Breast epithelium (tissue), 4 donors: ENCODE measurements at regions not wholly inside any gene's neighbourhood (a gene's known extent, or its start where the extent isn't known, plus 50 kb on each side); places are given as distances from the start of the nearest gene placed in this dataset.
A peak's percentile ranks its signal among the peaks of the same experiment; 100 is the strongest.

Source experiments
- DNase-seq, 2 donors: peaks; one replicate each; pipeline ENCODE4 v3.0.0-alpha.2; 2019; ENCODE audit warnings: low spot score in 2 of 2
- H3K27ac ChIP-seq, 2 donors: fragments of 200-600 bp; sonication (generic) in 1 of 2; one replicate each; pipeline ENCODE4 v1.5.1; 2016 to 2019; ENCODE audit warnings: mild to moderate bottlenecking in 1 of 2
- H3K27me3 ChIP-seq, 2 donors: fragments of 200-600 bp; sonication (generic) in 1 of 2; one replicate each; pipeline versions ENCODE4 v1.5.1 to v1.6.0; 2017 to 2019; ENCODE audit warnings: control low read depth in 1 of 2, mild to moderate bottlenecking in 1 of 2
- H3K36me3 ChIP-seq: fragments of 200-600 bp; one replicate; pipeline ENCODE4 v1.5.1; 2019
- H3K4me1 ChIP-seq, 2 donors: fragments of 200-600 bp; sonication (generic); one replicate each; pipeline ENCODE4 v1.5.1; 2016 to 2019; ENCODE audit warnings: control low read depth in 1 of 2
- H3K4me3 ChIP-seq, 3 donors: fragments of 200-600 bp; sonication (generic); 1 replicate in 2 of 3; 2 replicates in 1 of 3; pipeline ENCODE4 v1.5.1; 2016 to 2019; ENCODE audit warnings: mild to moderate bottlenecking in 3 of 3, moderate library complexity in 2 of 3
- H3K9me3 ChIP-seq, 2 donors: fragments of 200-600 bp; sonication (generic) in 1 of 2; one replicate each; pipeline ENCODE4 v1.5.1; 2016 to 2019; ENCODE audit warnings: control low read depth in 1 of 2
- CTCF ChIP-seq, 3 donors: fragments of 450-650 bp; IDR thresholded peaks; one replicate each; pipeline ENCODE4 v1.5.1; 2016 to 2017; ENCODE audit warnings: antibody characterized with exemption in 3 of 3, mild to moderate bottlenecking in 3 of 3, moderate library complexity in 3 of 3
- POLR2A ChIP-seq: fragments of 450-650 bp; IDR thresholded peaks from one replicate; pipeline ENCODE4 v1.6.1; 2016; ENCODE audit warnings: antibody characterized with exemption, mild to moderate bottlenecking, moderate library complexity
- POLR2AphosphoS5 ChIP-seq, 3 donors: sonication (generic); formaldehyde crosslinking; IDR thresholded peaks; one replicate each; pipeline ENCODE4 v1.6.1; 2017; ENCODE audit warnings: antibody characterized with exemption in 3 of 3
- intact Hi-C: fragments of 100-400 bp; cut with DNase I; formaldehyde crosslinking; loops from one replicate; pipeline ENCODE4 v1.15.1; 2023; ENCODE audit warnings: low total_unique reads

- TF ChIP-seq CTCF (IDR thresholded peaks at IDR 0.05) (no peak), POLR2AphosphoS5 (IDR thresholded peaks at IDR 0.05) (no peak), POLR2A (no peak)
- intact Hi-C loops: no loop called here
- Histone ChIP-seq H3K4me3 (no peak overlapping the region), H3K27me3 (no peaks in the 10 kb centered on the region), H3K4me1 (no peaks in the 10 kb centered on the region), H3K9me3 (peaks cover 0 to 5% of the 10 kb centered on the region in 2 donors), H3K27ac (peak overlapping the region in 1 of 2 donors; percentile 29), H3K36me3 (no peaks in the 10 kb centered on the region)
- DNase-seq: no peak
Observed at GRCh38 chr5:173395933-173396308, 67.7 kb upstream of the STC2 start.

- Histone ChIP-seq H3K27ac (no peak overlapping the region), H3K27me3 (no peaks in the 10 kb centered on the region), H3K4me1 (no peaks in the 10 kb centered on the region), H3K36me3 (no peaks in the 10 kb centered on the region), H3K9me3 (peaks cover 0 to 5% of the 10 kb centered on the region in 2 donors), H3K4me3 (no peak overlapping the region)
- DNase-seq: no peak
- intact Hi-C loops: no loop called here
- no peak for TF ChIP-seq CTCF (IDR thresholded peaks at IDR 0.05)
- no peak for TF ChIP-seq POLR2AphosphoS5 (IDR thresholded peaks at IDR 0.05)
- no peak for TF ChIP-seq POLR2A
Observed at GRCh38 chr5:173395257-173395932, 67.2 kb upstream of the STC2 start.

- Histone ChIP-seq H3K27me3 (no peaks in the 10 kb centered on the region), H3K9me3 (peaks cover 0 to 5% of the 10 kb centered on the region in 2 donors), H3K36me3 (no peaks in the 10 kb centered on the region), H3K4me1 (no peaks in the 10 kb centered on the region), H3K27ac (no peak overlapping the region), H3K4me3 (no peak overlapping the region)
- TF ChIP-seq POLR2A (no peak), POLR2AphosphoS5 (IDR thresholded peaks at IDR 0.05) (no peak), CTCF (IDR thresholded peaks at IDR 0.05) (no peak)
- no peak for DNase-seq
- intact Hi-C loops: no loop called here
Observed at GRCh38 chr5:173394701-173395100, 66.5 kb upstream of the STC2 start.

- DNase-seq: no peak
Observed at GRCh38 chr5:173392172-173392571, 64.0 kb upstream of the STC2 start.

More at GRCh38 chr5:173392172-173392571, 64.0 kb upstream of the STC2 start:
- Histone ChIP-seq H3K4me3 (no peak overlapping the region), H3K27me3 (no peaks in the 10 kb centered on the region), H3K36me3 (no peaks in the 10 kb centered on the region), H3K27ac (no peak overlapping the region), H3K4me1 (no peaks in the 10 kb centered on the region), H3K9me3 (peaks cover 0 to 5% of the 10 kb centered on the region in 2 donors)
- intact Hi-C loops: no loop called here
- TF ChIP-seq CTCF (IDR thresholded peaks at IDR 0.05): no peak
- no peak for TF ChIP-seq POLR2AphosphoS5 (IDR thresholded peaks at IDR 0.05)
- no peak for TF ChIP-seq POLR2A
